Mesothelial cell of epicardium (in vitro differentiated cells): ENCODE measurements at regions not wholly inside any gene's neighbourhood (a gene's known extent, or its start where the extent isn't known, plus 50 kb on each side); places are given as distances from the start of the nearest gene placed in this dataset.

Experiments used
- DNase-seq, 2 experiments: peaks; one replicate each; pipeline ENCODE4 v3.0.0; 2021; ENCODE audit warnings: low spot score in 2 of 2; ENCODE audit not compliant: unreplicated experiment in 2 of 2
- H3K27ac Mint-ChIP-seq: 2 replicates; pipeline ENCODE4 v1.8.0; 2021; ENCODE audit warnings: mixed read lengths
- H3K27me3 Mint-ChIP-seq: 2 replicates; pipeline ENCODE4 v1.8.0; 2021; ENCODE audit warnings: low read depth, mixed read lengths
- H3K36me3 Mint-ChIP-seq: 2 replicates; pipeline ENCODE4 v1.8.0; 2021; ENCODE audit warnings: mixed read lengths
- H3K4me1 Mint-ChIP-seq: 2 replicates; pipeline ENCODE4 v1.8.0; 2021; ENCODE audit warnings: mixed read lengths
- H3K4me3 Mint-ChIP-seq: 2 replicates; pipeline ENCODE4 v1.8.0; 2021; ENCODE audit warnings: mild to moderate bottlenecking, moderate library complexity, mixed read lengths
- H3K9me3 Mint-ChIP-seq: 2 replicates; pipeline ENCODE4 v1.8.0; 2021; ENCODE audit warnings: mixed read lengths
- CTCF ChIP-seq: fragments of 200-600 bp; sonication (generic); IDR thresholded peaks from one replicate; pipeline ENCODE4 v1.5.0; 2021; ENCODE audit warnings: antibody characterized with exemption; ENCODE audit not compliant: unreplicated experiment

DNA sequence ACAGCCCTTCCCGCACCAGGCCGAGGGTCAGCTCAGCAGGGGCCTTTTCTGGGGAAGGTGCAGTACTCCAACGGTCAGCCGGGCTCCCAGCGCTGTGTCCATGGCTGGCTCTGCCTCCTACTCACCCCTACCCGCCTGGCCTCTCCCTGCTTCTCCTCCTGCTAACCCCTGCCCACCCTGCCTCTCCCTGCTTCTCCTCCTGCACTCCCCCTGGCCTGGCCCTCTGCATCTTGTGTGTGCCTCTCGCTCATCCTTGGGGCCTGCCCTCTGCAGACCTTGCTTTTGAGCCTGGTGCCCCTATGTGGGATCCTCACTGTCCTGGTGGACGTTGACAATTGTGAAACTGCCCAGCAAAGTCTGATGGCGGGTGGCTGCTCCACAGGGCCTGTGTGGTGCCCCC, 274.6 kb upstream of the IRX2 start:
- Mint-ChIP-seq H3K27ac (no peak overlapping the region), H3K4me3 (no peak overlapping the region), H3K27me3 (no peaks in the 10 kb centered on the region), H3K4me1 (peaks cover 17% of the 10 kb centered on the region), H3K9me3 (no peaks in the 10 kb centered on the region), H3K36me3 (no peaks in the 10 kb centered on the region)
- TF ChIP-seq CTCF: no peak
- no peak for DNase-seq

DNA sequence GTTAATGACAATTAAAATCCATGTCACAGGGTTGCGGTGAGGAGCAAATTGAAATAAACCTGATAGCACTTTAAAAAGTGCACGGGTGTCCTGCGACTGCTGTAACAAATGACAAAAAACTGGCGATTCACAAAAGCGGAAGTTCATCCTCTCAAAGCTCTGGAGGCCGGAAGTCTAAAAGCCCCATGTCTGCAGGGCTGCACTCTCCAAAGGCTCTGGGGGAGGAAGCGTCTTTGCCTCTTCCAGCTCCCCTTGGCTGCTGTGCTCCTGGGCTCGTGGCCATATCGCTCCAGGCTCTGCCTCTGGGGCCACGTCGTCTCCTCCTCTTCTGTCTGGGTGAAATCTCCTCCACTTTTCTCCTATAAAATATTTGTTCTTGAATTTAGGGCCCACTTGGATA, 273.9 kb upstream of the IRX2 start:
- H3K36me3 Mint-ChIP-seq: no peaks in the 10 kb centered on the region
- H3K9me3 Mint-ChIP-seq: no peaks in the 10 kb centered on the region
- H3K4me1 Mint-ChIP-seq: peaks cover 17% of the 10 kb centered on the region
- H3K4me3 Mint-ChIP-seq: no peak overlapping the region
- no peak overlapping the region for H3K27ac Mint-ChIP-seq
- no peak for TF ChIP-seq CTCF
- DNase-seq: no peak
- no peaks in the 10 kb centered on the region for H3K27me3 Mint-ChIP-seq

- H3K36me3 Mint-ChIP-seq: no peaks in the 10 kb centered on the region
- H3K4me1 Mint-ChIP-seq: peaks cover 17% of the 10 kb centered on the region
- no peaks in the 10 kb centered on the region for H3K9me3 Mint-ChIP-seq
- no peak overlapping the region for H3K4me3 Mint-ChIP-seq
- H3K27ac Mint-ChIP-seq: no peak overlapping the region
- no peak for DNase-seq
- no peaks in the 10 kb centered on the region for H3K27me3 Mint-ChIP-seq
- TF ChIP-seq CTCF: no peak
Measured at GRCh38 chr5:3024976-3025375, 273.5 kb upstream of the IRX2 start.

DNA sequence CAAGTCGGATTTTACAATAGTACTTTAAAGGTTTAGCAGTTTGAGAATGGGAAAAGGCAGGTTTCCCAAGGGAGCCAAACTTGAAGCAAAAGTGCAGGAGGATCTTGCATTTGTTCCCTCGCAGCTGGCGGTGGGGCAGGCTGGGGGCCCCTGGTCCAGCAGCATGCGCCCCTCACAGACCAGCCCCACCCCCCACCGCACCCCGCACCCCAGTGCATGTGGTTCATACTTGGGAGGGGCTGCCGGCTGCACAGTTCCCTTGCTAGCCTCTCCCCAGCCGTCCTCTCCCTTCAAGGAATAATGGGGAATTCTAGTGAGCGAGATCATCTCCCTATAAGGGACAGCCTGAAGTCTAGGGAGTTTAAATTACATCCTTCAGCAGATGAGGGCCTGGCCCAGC, 273.1 kb upstream of the IRX2 start:
- no peak for DNase-seq
- Mint-ChIP-seq H3K9me3 (no peaks in the 10 kb centered on the region), H3K36me3 (no peaks in the 10 kb centered on the region), H3K27ac (no peak overlapping the region), H3K4me3 (no peak overlapping the region), H3K4me1 (peaks cover 17% of the 10 kb centered on the region), H3K27me3 (no peaks in the 10 kb centered on the region)
- no peak for TF ChIP-seq CTCF

- Mint-ChIP-seq H3K27me3 (no peaks in the 10 kb centered on the region), H3K4me3 (no peak overlapping the region), H3K27ac (no peak overlapping the region), H3K36me3 (no peaks in the 10 kb centered on the region), H3K9me3 (no peaks in the 10 kb centered on the region), H3K4me1 (peaks cover 17% of the 10 kb centered on the region)
- no peak for DNase-seq
- TF ChIP-seq CTCF: no peak
Measured at GRCh38 chr5:3024126-3024525, 272.6 kb upstream of the IRX2 start.

- Mint-ChIP-seq H3K27me3 (no peaks in the 10 kb centered on the region), H3K4me3 (no peak overlapping the region), H3K27ac (no peak overlapping the region), H3K9me3 (no peaks in the 10 kb centered on the region), H3K4me1 (peaks cover 13% of the 10 kb centered on the region), H3K36me3 (no peaks in the 10 kb centered on the region)
- DNase-seq: no peak
- no peak for TF ChIP-seq CTCF
Measured at GRCh38 chr5:3023656-3024055, 272.2 kb upstream of the IRX2 start.
